ENCODE measurements at regions not wholly inside any gene's neighbourhood (a gene's known extent, or its start where the extent isn't known, plus 50 kb on each side); places are given as distances from the start of the nearest gene placed in this dataset.

GRCh38 chrX:110852180-110852579, 56.6 kb upstream of the CHRDL1 start:
- DNase-seq (ENCODE audit: low spot score) = no peak

GRCh38 chrX:110851780-110852179, 56.2 kb upstream of the CHRDL1 start:
- DNase-seq (ENCODE audit: low spot score) = no peak

- DNase-seq (ENCODE audit: low spot score) = no peak
Measured at GRCh38 chrX:110847334-110847733, 51.7 kb upstream of the CHRDL1 start.

- no peak for DNase-seq (ENCODE audit: low spot score)
Measured at GRCh38 chrX:110846071-110846470, 50.5 kb upstream of the CHRDL1 start.
